ENCODE measurements at regions not wholly inside any gene's neighbourhood (a gene's known extent, or its start where the extent isn't known, plus 50 kb on each side); places are given as distances from the start of the nearest gene placed in this dataset.

GRCh38 chr5:54721116-54721515 lies 203.6 kb downstream of the SNX18 start:
- Histone ChIP-seq H3K9me2 (ENCODE audit: insufficient read depth) (peaks cover 19% of the 10 kb centered on the region; the same call in 1 of the 2 replicates), H3K4me3 (no peak overlapping the region), H3K36me3 (ENCODE audit: insufficient read depth) (no peaks in the 10 kb centered on the region), H3K4me2 (no peak overlapping the region), H3K27ac (ENCODE audit: low read depth) (no peak overlapping the region), H3K79me2 (replicated peaks; ENCODE audit: insufficient read depth) (no peaks in the 10 kb centered on the region), H3F3A (replicated peaks; ENCODE audit: low read depth) (no peaks in the 10 kb centered on the region), H3K4me1 (ENCODE audit: insufficient read depth) (peaks cover 6% of the 10 kb centered on the region; the same call in 1 of the 2 replicates), H2AFZ (no peak overlapping the region), H4K20me1 (replicated peaks; ENCODE audit: insufficient read depth) (no peaks in the 10 kb centered on the region), H3K27me3 (ENCODE audit: insufficient read depth) (no peaks in the 10 kb centered on the region)
- Mint-ChIP-seq H3K27me3 (ENCODE audit: insufficient read depth, low read depth, poor library complexity) (no peaks in the 10 kb centered on the region), H3K36me3 (ENCODE audit: low read depth) (no peaks in the 10 kb centered on the region), H3K27ac (no peak overlapping the region), H3K9me3 (peaks cover 3% of the 10 kb centered on the region; the same call in 1 of the 3 replicates), H3K4me1 (peaks cover 7% of the 10 kb centered on the region), H3K4me3 (no peak overlapping the region)
- no peak for ATAC-seq
- DNase-seq (ENCODE audit: low spot score): no peak
- no peak for TF ChIP-seq ZNF462 (CRISPR knock-in tag; IDR thresholded peaks at IDR 0.05)
- no peak for TF ChIP-seq CTCF (conservative IDR thresholded peaks at IDR 0.05; ENCODE audit: low read depth in 2 of 2)
- no peak for TF ChIP-seq EZH2 (IDR thresholded peaks at IDR 0.05; ENCODE audit: low read depth, unreplicated experiment)
- no peak for TF ChIP-seq ZNF114 (CRISPR knock-in tag; IDR thresholded peaks at IDR 0.05)
- TF ChIP-seq EZH2phosphoT487 (IDR thresholded peaks at IDR 0.05; ENCODE audit: unreplicated experiment): no peak
- TF ChIP-seq ETS1 (IDR thresholded peaks at IDR 0.05): no peak
- no peak for TF ChIP-seq STAT1 (IDR thresholded peaks at IDR 0.05; ENCODE audit: unreplicated experiment)
- TF ChIP-seq ZNF331 (CRISPR knock-in tag; IDR thresholded peaks at IDR 0.05; ENCODE audit: low read depth): no peak
- TF ChIP-seq NANOG (IDR thresholded peaks at IDR 0.05; ENCODE audit: borderline replicate concordance): no peak
- TF ChIP-seq REST (IDR thresholded peaks at IDR 0.05; ENCODE audit: unreplicated experiment): no peak
- no peak for TF ChIP-seq JUNB (IDR thresholded peaks at IDR 0.05; ENCODE audit: unreplicated experiment)
- TF ChIP-seq CREB1 (CRISPR knock-in tag; IDR thresholded peaks at IDR 0.05; ENCODE audit: low read depth): no peak

All from GM23338 (cell line).